SK-N-MC (cell line): ENCODE measurements at regions not wholly inside any gene's neighbourhood (a gene's known extent, or its start where the extent isn't known, plus 50 kb on each side); places are given as distances from the start of the nearest gene placed in this dataset.
"Not testable (repeated sequence)": the region's sequence is repeated elsewhere in the genome, so short reads cannot be mapped to it uniquely, and the experiment has no call there.

ENCODE experiments used
- DNase-seq: peaks from one replicate; pipeline ENCODE4 v3.0.0-alpha.2; 2011; ENCODE audit warnings: low read depth, low spot score
- H3K27ac ChIP-seq: fragments of 200-600 bp; sonication (generic); 2 replicates; pipeline ENCODE4 v1.5.1; 2016; ENCODE audit warnings: mixed run types
- H3K36me3 ChIP-seq: fragments of 200-600 bp; sonication (generic); 2 replicates; pipeline ENCODE4 v1.6.1; 2017; ENCODE audit warnings: antibody characterized with exemption, low read length, mixed read lengths; ENCODE audit not compliant: insufficient read depth
- H3K4me3 ChIP-seq: fragments of 200-600 bp; sonication (generic); 2 replicates; pipeline ENCODE4 v1.5.1; 2016
- H3K9ac ChIP-seq: fragments of 200-600 bp; sonication (generic); 2 replicates; pipeline ENCODE4 v1.8.0; 2017; ENCODE audit warnings: mixed run types, mixed read lengths; ENCODE audit not compliant: insufficient read length
- H3K9me3 ChIP-seq: fragments of 200-600 bp; sonication (generic); 2 replicates; pipeline ENCODE4 v1.6.1; 2017; ENCODE audit warnings: low read depth, mild to moderate bottlenecking, antibody characterized with exemption, low read length, moderate library complexity, mixed read lengths
- EZH2 ChIP-seq: fragments of 200-600 bp; sonication (generic); IDR thresholded peaks from one replicate; pipeline ENCODE4 v1.6.1; 2017; ENCODE audit warnings: antibody characterized with exemption
- FOXP2 ChIP-seq: optimal IDR thresholded peaks from 2 replicates; pipeline ENCODE3; 2011; ENCODE audit warnings: mild to moderate bottlenecking, moderate library complexity; ENCODE audit not compliant: insufficient read depth; ENCODE audit errors: extremely low read length, control extremely low read depth
- POLR2AphosphoS5 ChIP-seq: IDR thresholded peaks from 2 replicates; pipeline ENCODE4 v1.6.1; 2012; ENCODE audit warnings: mild to moderate bottlenecking, low read depth, low read length, borderline replicate concordance

DNA sequence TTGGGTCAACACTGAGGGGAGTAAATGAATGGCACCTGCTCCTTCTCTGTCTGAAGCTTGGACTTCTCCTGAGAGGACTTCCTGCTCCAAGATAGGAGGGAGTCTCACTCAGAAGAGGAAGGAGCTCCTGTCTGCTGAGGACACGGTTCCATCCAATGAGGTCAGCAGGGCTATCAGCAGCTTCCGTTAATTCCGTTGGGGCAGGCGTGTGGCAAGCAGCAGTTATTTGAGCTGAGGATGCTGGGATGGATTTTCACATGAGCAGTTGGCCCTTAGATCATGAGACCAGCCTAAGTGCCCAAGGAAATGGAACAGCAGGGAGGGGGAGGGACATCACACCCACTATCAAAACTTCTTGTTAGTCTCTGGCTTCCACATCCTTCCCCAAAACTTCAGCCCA lies 159.0 kb upstream of the PZP start:
- no peak for DNase-seq
- Histone ChIP-seq H3K36me3 (no peaks in the 10 kb centered on the region), H3K27ac (no peak overlapping the region), H3K9me3 (no peaks in the 10 kb centered on the region), H3K9ac (no peak overlapping the region), H3K4me3 (no peak overlapping the region)
- TF ChIP-seq POLR2AphosphoS5 (no peak), FOXP2 (no peak), EZH2 (no peak)

DNA sequence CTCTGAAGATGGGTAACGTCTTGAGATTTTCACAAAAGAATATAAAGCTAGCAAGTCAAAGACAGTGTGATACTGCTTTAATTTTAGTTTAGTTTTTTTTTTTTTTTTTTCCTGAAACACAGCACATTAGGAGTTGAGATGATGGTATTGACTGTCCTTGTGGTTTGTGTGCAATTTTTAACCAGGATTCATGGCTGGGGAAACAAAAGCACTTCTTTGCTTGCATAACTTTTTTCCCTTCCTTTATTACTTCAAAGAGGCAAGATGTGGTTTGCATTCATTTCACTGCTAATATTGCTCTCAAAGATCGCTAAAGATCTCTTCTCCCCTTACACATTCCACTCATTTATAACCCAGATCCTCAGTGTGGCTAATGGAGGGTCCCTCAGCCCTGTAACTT lies 157.1 kb upstream of the PZP start:
- H3K9ac ChIP-seq: no peak overlapping the region
- H3K36me3 ChIP-seq: no peaks in the 10 kb centered on the region
- H3K9me3 ChIP-seq: no peaks in the 10 kb centered on the region
- DNase-seq: no peak
- H3K4me3 ChIP-seq: no peak overlapping the region
- TF ChIP-seq EZH2 (no peak), FOXP2 (no peak)
- H3K27ac ChIP-seq: no peak overlapping the region

DNA sequence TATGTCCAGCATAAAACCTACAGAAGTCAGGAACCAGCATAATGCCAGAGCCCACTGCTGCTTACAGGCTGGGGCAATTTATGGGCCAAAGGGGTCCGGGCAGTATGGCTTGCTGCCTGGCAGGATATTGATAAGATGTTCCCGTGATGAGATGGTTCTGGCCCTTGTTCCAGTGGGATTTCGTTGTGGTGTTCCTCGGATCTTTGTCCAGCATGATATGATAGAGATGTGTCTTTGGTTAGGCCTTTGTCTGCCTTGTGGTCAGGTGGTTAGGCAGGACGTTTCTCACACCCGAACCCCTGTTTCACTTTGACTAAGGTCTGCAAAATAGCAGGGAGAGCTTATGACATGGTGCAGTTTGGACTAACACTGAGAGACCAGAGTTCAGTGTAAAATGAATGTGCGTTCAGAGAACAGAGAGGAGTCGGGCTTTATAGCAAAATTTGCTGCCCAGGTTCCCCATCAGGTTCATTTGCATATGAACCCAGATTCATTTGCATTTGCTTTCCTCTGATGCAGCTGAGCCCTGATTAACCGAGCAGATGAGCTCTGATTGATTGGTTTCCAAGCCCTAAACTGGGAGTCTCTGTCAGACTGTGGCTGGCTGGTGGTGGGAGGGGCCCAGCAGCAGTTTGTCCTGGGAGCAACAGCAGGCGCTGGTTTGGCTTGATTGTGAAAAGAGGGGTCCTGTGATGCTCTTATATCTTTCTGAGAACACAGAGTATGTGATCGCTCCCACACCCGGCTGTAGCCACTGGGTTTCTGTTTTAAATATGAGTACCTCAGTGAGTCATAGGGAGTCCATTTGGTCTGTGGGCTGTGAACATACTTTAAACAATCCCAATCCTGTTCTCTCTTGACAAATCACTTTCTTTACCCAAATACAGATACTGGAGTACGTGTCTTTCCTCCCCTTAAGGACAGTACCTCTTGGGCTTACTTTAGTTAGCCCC lies 156.3 kb upstream of the PZP start:
- DNase-seq: no peak
- no peaks in the 10 kb centered on the region for H3K36me3 ChIP-seq
- TF ChIP-seq POLR2AphosphoS5 (no peak), FOXP2 (no peak), EZH2 (no peak)
- no peak overlapping the region for H3K4me3 ChIP-seq
- no peaks in the 10 kb centered on the region for H3K9me3 ChIP-seq
- no peak overlapping the region for H3K9ac ChIP-seq
- H3K27ac ChIP-seq: no peak overlapping the region

DNA sequence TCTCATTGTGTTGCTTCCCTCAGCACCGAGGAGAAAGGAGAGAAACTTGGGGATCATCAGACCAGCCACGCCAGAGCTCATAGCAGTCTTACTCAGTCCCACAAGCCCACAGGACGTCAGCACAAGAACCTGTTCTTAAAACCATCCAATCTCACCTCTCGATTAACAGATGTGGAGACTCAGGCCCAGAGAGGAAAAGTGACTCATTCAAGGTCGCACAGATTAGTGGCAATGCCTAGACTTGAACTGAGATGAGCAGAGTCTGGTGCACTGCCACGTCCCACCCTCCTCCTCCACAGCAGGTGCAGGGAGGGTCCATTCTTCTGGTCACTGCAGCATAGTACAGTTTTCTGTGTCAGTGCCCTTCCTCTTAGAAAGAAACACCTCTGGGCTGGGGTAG lies 154.9 kb upstream of the PZP start:
- Histone ChIP-seq H3K9me3 (no peaks in the 10 kb centered on the region), H3K4me3 (no peak overlapping the region), H3K9ac (no peak overlapping the region), H3K27ac (no peak overlapping the region), H3K36me3 (no peaks in the 10 kb centered on the region)
- DNase-seq: no peak
- TF ChIP-seq POLR2AphosphoS5 (no peak), EZH2 (no peak), FOXP2 (no peak)

DNA sequence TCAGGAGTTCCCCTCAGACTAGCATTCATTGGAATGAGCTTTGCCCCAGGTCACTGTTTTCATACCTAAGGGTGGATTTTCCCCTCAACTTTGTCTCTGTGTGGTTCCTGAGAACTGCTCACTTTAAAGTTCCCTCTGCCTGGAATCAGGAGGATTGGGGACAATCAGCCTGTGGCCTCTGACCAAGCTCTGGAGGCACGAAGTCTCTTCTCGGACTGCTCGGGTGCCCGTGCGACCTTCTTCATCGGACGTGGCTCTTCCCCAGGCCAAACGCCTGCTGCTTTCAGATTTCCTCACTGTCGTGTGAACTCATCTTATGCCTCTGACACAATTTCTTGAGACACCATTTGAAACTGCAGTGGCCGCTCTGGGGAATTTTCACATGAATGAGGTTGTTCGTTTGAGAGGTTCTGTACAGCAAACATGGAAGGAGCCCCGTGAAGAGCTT lies 153.7 kb upstream of the PZP start:
- Histone ChIP-seq H3K9ac (no peak overlapping the region), H3K27ac (no peak overlapping the region), H3K36me3 (no peaks in the 10 kb centered on the region), H3K4me3 (no peak overlapping the region), H3K9me3 (no peaks in the 10 kb centered on the region)
- no peak for DNase-seq
- TF ChIP-seq POLR2AphosphoS5 (no peak), FOXP2 (no peak), EZH2 (no peak)

DNA sequence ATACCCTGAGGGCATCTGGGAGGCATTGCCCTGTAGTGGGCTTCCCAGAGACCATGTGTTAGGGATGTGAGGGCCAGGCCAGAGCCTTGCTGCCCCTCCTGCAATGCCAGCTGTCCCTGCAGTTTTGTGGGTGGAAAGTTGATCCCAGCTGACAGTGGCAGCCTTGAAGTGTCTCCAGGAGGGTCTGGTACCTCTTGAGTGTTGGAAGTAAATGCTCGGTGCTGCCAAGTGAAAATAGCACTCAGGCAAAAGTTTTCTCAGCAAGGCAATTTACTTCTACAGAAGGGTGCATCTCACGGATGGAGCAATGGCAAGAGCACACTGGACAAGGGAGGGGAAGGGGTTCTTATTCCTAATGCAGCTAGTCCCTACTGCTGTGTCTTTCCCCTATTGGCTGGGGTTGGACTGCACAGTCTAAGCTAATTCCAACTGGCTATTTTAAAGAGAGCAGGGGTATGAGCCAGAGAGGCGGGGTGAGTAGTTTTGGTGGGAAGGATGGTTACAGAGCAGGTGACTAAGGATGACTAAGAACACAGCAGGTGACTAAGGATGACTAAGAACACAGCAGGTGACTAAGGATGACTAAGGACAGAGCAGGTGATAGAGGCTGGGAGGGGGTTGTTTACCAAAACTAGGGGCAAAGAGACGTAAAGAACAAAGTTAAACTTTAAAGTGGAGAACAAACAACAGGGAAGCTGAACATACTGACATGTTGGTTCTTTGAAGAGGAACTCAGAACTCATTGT lies 146.0 kb upstream of the PZP start:
- not testable (repeated sequence) for H3K9ac ChIP-seq, H3K9me3 ChIP-seq, H3K27ac ChIP-seq, H3K4me3 ChIP-seq, DNase-seq, H3K36me3 ChIP-seq

DNA sequence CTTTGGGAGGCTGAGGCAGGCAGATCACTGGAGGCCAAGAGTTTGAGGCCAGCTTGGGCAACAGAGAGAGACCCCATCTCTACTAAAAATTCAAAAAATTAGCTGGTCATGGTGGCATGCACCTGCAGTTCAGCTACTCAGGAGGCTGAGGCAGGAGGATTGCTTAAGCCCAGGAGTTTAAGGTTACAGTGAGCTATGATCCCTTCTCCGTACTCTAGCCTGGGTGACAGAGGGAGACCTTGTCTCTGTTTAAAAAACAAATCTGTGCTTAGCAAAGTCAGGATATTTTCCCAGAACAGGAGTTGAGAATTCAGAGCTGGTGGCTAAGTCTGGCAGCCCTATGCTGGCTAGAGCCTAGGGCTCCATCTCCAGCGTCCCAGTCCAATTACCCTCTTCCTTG lies 142.9 kb upstream of the PZP start:
- no peaks in the 10 kb centered on the region for H3K36me3 ChIP-seq
- no peak overlapping the region for H3K27ac ChIP-seq
- DNase-seq: no peak
- no peaks in the 10 kb centered on the region for H3K9me3 ChIP-seq
- no peak for TF ChIP-seq POLR2AphosphoS5
- no peak for TF ChIP-seq EZH2
- H3K4me3 ChIP-seq: no peak overlapping the region
- H3K9ac ChIP-seq: no peak overlapping the region

DNA sequence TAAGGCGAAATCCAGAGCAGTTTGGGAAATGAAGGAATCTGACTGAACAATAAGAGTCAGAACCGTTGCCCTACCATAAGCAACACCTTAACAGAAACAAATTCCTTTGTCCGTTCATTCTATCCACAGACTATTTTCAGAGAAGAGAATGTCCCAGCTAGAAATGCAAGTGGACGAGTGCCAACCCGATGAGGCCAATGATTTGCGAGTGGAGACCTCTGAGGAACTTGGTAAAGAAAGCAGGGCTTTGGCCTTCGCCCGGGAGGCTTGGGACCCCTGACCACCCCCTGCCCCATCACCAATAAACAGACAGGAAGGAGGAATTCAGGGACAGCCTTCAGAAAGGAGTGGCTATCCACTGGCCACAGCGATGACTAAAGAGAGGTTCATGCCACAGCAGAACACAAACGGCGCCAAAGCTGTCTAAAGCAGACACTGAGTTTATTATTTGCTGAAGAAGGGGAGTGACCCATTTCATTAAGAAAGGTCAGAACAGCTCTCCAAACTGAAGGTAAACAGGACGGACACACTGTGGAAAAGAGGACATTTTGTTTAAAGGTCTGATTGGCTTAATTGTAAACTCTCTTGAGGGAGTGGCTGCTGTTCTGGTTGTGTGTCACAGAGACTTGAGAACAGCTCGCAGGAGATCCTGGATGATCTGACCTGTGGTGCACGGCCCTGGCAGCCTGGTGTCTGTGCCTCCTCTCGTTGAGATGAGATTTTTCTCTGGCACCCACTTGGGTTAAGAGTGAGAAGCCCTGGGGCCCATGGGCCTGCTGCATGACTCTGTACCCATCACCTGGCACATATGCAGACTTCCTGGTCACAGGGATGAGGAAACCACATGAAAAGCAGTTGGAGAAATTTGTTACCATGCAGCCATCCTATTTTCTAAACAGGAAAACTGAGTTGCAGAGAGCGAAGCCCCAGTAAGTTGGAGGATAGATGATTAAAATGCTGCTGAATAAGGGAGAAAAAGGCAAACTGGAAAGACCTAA lies 142.0 kb upstream of the PZP start:
- Histone ChIP-seq H3K9ac (no peak overlapping the region), H3K9me3 (no peaks in the 10 kb centered on the region), H3K27ac (no peak overlapping the region), H3K36me3 (no peaks in the 10 kb centered on the region), H3K4me3 (no peak overlapping the region)
- DNase-seq: no peak
- TF ChIP-seq POLR2AphosphoS5 (no peak), EZH2 (no peak), FOXP2 (no peak)
